ENCODE measurements at regions not wholly inside any gene's neighbourhood (a gene's known extent, or its start where the extent isn't known, plus 50 kb on each side); places are given as distances from the start of the nearest gene placed in this dataset.

GRCh38 chr3:26536955-26537354 is 85.6 kb upstream of the LRRC3B start:
- TF ChIP-seq CTCF (conservative IDR thresholded peaks at IDR 0.05 in 1 of 2, IDR thresholded peaks at IDR 0.05 in 1 of 2; ENCODE audit: low read depth in 1 of 2, low read length in 2 of 2) (no peak), EZH2 (IDR thresholded peaks at IDR 0.05; ENCODE audit: low read length, missing control alignments) (no peak)
